A549 (cell line): ENCODE measurements at regions not wholly inside any gene's neighbourhood (a gene's known extent, or its start where the extent isn't known, plus 50 kb on each side); places are given as distances from the start of the nearest gene placed in this dataset.

Experiments
- ATAC-seq, 2 experiments: fragments of 200-7000 bp in 1 of 2; fragments of >200 bp in 1 of 2; cut with Nextera tagmentation in 1 of 2; cut with Tn5 transposase in 1 of 2; 3 replicates each; pipeline versions ENCODE4 v1.8.0 to v1.9.1; 2018 to 2020; ENCODE audit warnings: mild to moderate bottlenecking in 1 of 2, moderate library complexity in 1 of 2
- CTCF ChIA-PET: fragments of 300-600 bp; sonication (Branson Sonifier 250); formaldehyde crosslinking; extraction: SDS; loops from one replicate; lab custom pipeline; 2021; ENCODE audit warnings: antibody characterized with exemption, inconsistent platforms; lab: Yijun Ruan, JAX
- POLR2A ChIA-PET: fragments of 350-600 bp; formaldehyde crosslinking; extraction: SDS; loops from one replicate; lab custom pipeline; 2021; ENCODE audit warnings: antibody characterized with exemption, inconsistent platforms; lab: Yijun Ruan, JAX
- DNase-seq, 2 experiments: peaks; one replicate each; pipeline versions ENCODE4 v3.0.0 to v3.0.0-alpha.2; 2011 to 2016; ENCODE audit warnings: low read depth in 1 of 2, low spot score in 1 of 2
- FAIRE-seq: peaks from 2 replicates; lab custom pipeline; 2011; peaks lifted over from hg19 to GRCh38; lab: Jason Lieb, UNC
- H3K27ac ChIP-seq, 2 experiments: fragments of >200 bp; sonication (Bioruptor Twin); formaldehyde crosslinking; 3 replicates each; pipeline ENCODE4 v1.5.1; 2016 to 2017
- H3K4me1 ChIP-seq: fragments of >200 bp; sonication (Bioruptor Twin); formaldehyde crosslinking; 3 replicates; pipeline ENCODE4 v1.6.1; 2016
- H3K4me2 ChIP-seq: fragments of >200 bp; sonication (Bioruptor Twin); formaldehyde crosslinking; 3 replicates; pipeline ENCODE4 v1.6.1; 2016
- H3K4me3 ChIP-seq: fragments of >200 bp; sonication (Bioruptor Twin); formaldehyde crosslinking; 3 replicates; pipeline ENCODE4 v1.5.1; 2016
- H3K9me3 ChIP-seq: fragments of >200 bp; sonication (Bioruptor Twin); formaldehyde crosslinking; 3 replicates; pipeline ENCODE4 v1.6.1; 2016
- BHLHE40 ChIP-seq: IDR thresholded peaks from 2 replicates; pipeline ENCODE4 v1.6.1; 2012; ENCODE audit warnings: low read depth, low read length, inconsistent platforms
- CBX2 ChIP-seq: fragments of 200-600 bp; sonication (generic); IDR thresholded peaks from 2 replicates; pipeline ENCODE4 v1.6.1; 2016; ENCODE audit warnings: low read depth, mild to moderate bottlenecking, borderline replicate concordance
- CBX8 ChIP-seq: fragments of 200-600 bp; sonication (generic); IDR thresholded peaks from 2 replicates; pipeline ENCODE4 v1.6.1; 2016
- CHD4 ChIP-seq: fragments of 200-600 bp; sonication (generic); IDR thresholded peaks from 2 replicates; pipeline ENCODE4 v1.6.1; 2016; ENCODE audit warnings: antibody characterized with exemption, mild to moderate bottlenecking, borderline replicate concordance
- EHMT2 ChIP-seq: fragments of 200-600 bp; sonication (generic); IDR thresholded peaks from 2 replicates; pipeline ENCODE4 v1.6.1; 2016; ENCODE audit warnings: antibody characterized with exemption, low read depth, mild to moderate bottlenecking, moderate library complexity
- ELK1 ChIP-seq: fragments of 150-350 bp; IDR thresholded peaks from 2 replicates; pipeline ENCODE4 v1.6.1; 2014; ENCODE audit warnings: low read depth, mild to moderate bottlenecking, low read length
- EP300 ChIP-seq, 2 experiments: fragments of >200 bp; sonication (Bioruptor Twin); formaldehyde crosslinking; IDR thresholded peaks; 2 replicates in 1 of 2; 3 replicates in 1 of 2; pipeline ENCODE4 v1.6.1; 2016 to 2017
- ESRRA ChIP-seq: fragments of 150-350 bp; IDR thresholded peaks from 2 replicates; pipeline ENCODE4 v1.6.1; 2014; ENCODE audit warnings: mild to moderate bottlenecking, low read length, borderline replicate concordance
- FOSB ChIP-seq: fragments of 250-450 bp; sonication (Bioruptor Pico); IDR thresholded peaks from 2 replicates; pipeline ENCODE4 v1.5.0; 2020; ENCODE audit warnings: mild to moderate bottlenecking, moderate library complexity
- FOSL2 ChIP-seq, 2 experiments: fragments of 450-650 bp in 1 of 2; fragments of >200 bp in 1 of 2; sonication (Bioruptor Twin) in 1 of 2; formaldehyde crosslinking; IDR thresholded peaks; 2 replicates each; pipeline versions ENCODE4 v1.5.0 to v1.6.1; 2016 to 2020; ENCODE audit warnings: mild to moderate bottlenecking in 1 of 2, moderate library complexity in 1 of 2
- JUNB ChIP-seq: fragments of >200 bp; sonication (Bioruptor Twin); formaldehyde crosslinking; IDR thresholded peaks from 2 replicates; pipeline ENCODE4 v1.6.1; 2016
- KDM1A ChIP-seq: fragments of 200-600 bp; sonication (generic); IDR thresholded peaks from 2 replicates; pipeline ENCODE4 v1.6.1; 2016; ENCODE audit warnings: low read depth, mild to moderate bottlenecking
- KDM5A ChIP-seq: fragments of 200-600 bp; sonication (generic); IDR thresholded peaks from 2 replicates; pipeline ENCODE4 v1.6.1; 2016; ENCODE audit warnings: antibody characterized with exemption, mild to moderate bottlenecking
- MAZ ChIP-seq: fragments of 150-350 bp; IDR thresholded peaks from 2 replicates; pipeline ENCODE4 v1.6.1; 2014; ENCODE audit warnings: antibody characterized with exemption, low read depth, low read length, borderline replicate concordance
- MYC ChIP-seq: IDR thresholded peaks from 2 replicates; pipeline ENCODE4 v1.6.1; 2012; ENCODE audit warnings: mild to moderate bottlenecking, inconsistent platforms, low read length, improper control_type of control experiment, borderline replicate concordance
- PBX3 ChIP-seq: IDR thresholded peaks from 2 replicates; pipeline ENCODE4 v1.6.1; 2012
- PHF8 ChIP-seq: fragments of 200-600 bp; sonication (generic); IDR thresholded peaks from 2 replicates; pipeline ENCODE4 v1.6.1; 2016; ENCODE audit warnings: low read depth, mild to moderate bottlenecking, antibody characterized with exemption, moderate library complexity, borderline replicate concordance
- POLR2AphosphoS2 ChIP-seq: conservative IDR thresholded peaks from 2 replicates; pipeline ENCODE4 v1.6.1; 2012; ENCODE audit warnings: low read length, improper control_type of control experiment, inconsistent platforms
- RCOR1 ChIP-seq: fragments of 150-350 bp; IDR thresholded peaks from 2 replicates; pipeline ENCODE4 v1.6.1; 2014; ENCODE audit warnings: antibody characterized with exemption, low read length, low read depth
- RFX5 ChIP-seq: fragments of 450-650 bp; IDR thresholded peaks from 2 replicates; pipeline ENCODE4 v1.7.1; 2014; ENCODE audit warnings: antibody characterized with exemption, mild to moderate bottlenecking, moderate library complexity
- RNF2 ChIP-seq: fragments of 200-600 bp; sonication (generic); IDR thresholded peaks from 2 replicates; pipeline ENCODE4 v1.6.1; 2016; ENCODE audit warnings: low read depth, mild to moderate bottlenecking, antibody characterized with exemption, moderate library complexity, borderline replicate concordance
- SMC3 ChIP-seq: fragments of >200 bp; sonication (Bioruptor Twin); formaldehyde crosslinking; IDR thresholded peaks from 3 replicates; pipeline ENCODE4 v1.6.1; 2018; ENCODE audit warnings: inconsistent platforms
- SREBF2 ChIP-seq: fragments of 450-650 bp; IDR thresholded peaks from 2 replicates; pipeline ENCODE4 v1.6.1; 2014; ENCODE audit warnings: mild to moderate bottlenecking, moderate library complexity
- USF2 ChIP-seq: fragments of 450-650 bp; IDR thresholded peaks from 2 replicates; pipeline ENCODE4 v1.6.1; 2014; ENCODE audit warnings: antibody characterized with exemption
- ZSCAN20 ChIP-seq: fragments of 250-450 bp; sonication (Bioruptor Pico); IDR thresholded peaks from 2 replicates; pipeline ENCODE4 v1.8.0; 2022; ENCODE audit warnings: mild to moderate bottlenecking, moderate library complexity
- WGBS: methylation state at CpG from one replicate; pipeline ENCODE4 v1.1.6; 2017; ENCODE audit errors: missing lambda C conversion rate; 5-methylcytosine and 5-hydroxymethylcytosine counted together
- TF ChIP-seq, protein P1 (sequence below): fragments of 250-450 bp; sonication (Bioruptor Pico); IDR thresholded peaks from 2 replicates; pipeline ENCODE4 v1.5.0; 2020; ENCODE audit warnings: low read depth, mild to moderate bottlenecking, moderate library complexity
- TF ChIP-seq, protein P2 (sequence below): IDR thresholded peaks from 2 replicates; pipeline ENCODE4 v1.6.1; 2012; ENCODE audit warnings: low read depth, borderline replicate concordance
- TF ChIP-seq, protein P3 (sequence below): fragments of >200 bp; sonication (Bioruptor Twin); formaldehyde crosslinking; IDR thresholded peaks from 3 replicates; pipeline ENCODE4 v1.6.1; 2016
- TF ChIP-seq, protein P4 (sequence below): IDR thresholded peaks from 2 replicates; pipeline ENCODE4 v1.6.1; 2012
- TF ChIP-seq, protein P5 (sequence below): fragments of >200 bp; sonication (Bioruptor Twin); formaldehyde crosslinking; IDR thresholded peaks from 2 replicates; pipeline ENCODE4 v1.6.1; 2016

DNA sequence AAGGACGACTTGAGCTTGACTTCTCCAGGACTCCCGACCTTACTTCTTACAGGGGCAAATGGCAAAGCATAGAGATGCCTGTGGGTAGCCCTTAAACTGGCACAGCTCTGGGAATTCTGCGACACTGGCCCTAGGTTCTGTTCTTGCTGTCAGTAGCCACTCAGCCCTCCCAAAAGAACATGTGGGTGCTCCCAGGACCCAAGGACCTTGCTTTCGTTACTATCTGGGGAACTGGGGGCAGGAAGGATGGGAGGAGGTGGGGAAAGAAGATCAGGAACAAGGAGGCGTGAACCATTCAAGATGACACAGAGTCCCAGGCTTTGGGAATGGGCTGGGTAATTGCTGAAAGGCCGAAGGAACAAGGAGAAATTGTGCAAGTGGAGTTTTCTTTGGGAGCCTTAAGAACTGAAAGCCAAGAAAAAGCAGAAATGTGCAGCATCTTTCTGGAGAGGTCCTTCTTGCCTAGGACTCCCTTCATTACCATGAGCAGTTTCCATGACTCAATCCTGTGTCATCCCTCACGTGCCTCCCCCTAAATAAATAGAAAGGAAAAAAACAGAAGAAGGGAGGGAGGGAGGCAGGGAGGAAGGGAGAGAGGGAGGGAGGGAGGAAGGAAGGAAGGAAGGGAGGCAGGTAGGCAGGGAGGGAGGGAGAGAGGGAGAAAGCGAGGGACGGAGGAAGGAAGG lies 284.6 kb upstream of the FOXQ1 start:
- TF ChIP-seq JUNB = peak; percentile 53
- peak; percentile 39; the same call in 1 of the 2 replicates for TF ChIP-seq FOSL2 (IDR thresholded peaks at IDR 0.05)
- peak; percentile 59 for TF ChIP-seq FOSL2 (CRISPR knock-in tag; IDR thresholded peaks at IDR 0.05)
- no peak for TF ChIP-seq SREBF2
- TF ChIP-seq EP300 (IDR thresholded peaks at IDR 0.05) = no peak
- no peak for TF ChIP-seq MYC
- TF ChIP-seq, protein P1, sequence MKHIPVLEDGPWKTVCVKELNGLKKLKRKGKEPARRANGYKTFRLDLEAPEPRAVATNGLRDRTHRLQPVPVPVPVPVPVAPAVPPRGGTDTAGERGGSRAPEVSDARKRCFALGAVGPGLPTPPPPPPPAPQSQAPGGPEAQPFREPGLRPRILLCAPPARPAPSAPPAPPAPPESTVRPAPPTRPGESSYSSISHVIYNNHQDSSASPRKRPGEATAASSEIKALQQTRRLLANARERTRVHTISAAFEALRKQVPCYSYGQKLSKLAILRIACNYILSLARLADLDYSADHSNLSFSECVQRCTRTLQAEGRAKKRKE (CRISPR knock-in tag) = no peak
- TF ChIP-seq SMC3 = no peak
- TF ChIP-seq, protein P2, sequence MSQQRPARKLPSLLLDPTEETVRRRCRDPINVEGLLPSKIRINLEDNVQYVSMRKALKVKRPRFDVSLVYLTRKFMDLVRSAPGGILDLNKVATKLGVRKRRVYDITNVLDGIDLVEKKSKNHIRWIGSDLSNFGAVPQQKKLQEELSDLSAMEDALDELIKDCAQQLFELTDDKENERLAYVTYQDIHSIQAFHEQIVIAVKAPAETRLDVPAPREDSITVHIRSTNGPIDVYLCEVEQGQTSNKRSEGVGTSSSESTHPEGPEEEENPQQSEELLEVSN = no peak
- no peak for TF ChIP-seq CBX8
- TF ChIP-seq USF2 = peak; percentile 38; the same call in 1 of the 2 replicates
- no peak for TF ChIP-seq KDM1A
- no peak for TF ChIP-seq RFX5
- TF ChIP-seq, protein P3, sequence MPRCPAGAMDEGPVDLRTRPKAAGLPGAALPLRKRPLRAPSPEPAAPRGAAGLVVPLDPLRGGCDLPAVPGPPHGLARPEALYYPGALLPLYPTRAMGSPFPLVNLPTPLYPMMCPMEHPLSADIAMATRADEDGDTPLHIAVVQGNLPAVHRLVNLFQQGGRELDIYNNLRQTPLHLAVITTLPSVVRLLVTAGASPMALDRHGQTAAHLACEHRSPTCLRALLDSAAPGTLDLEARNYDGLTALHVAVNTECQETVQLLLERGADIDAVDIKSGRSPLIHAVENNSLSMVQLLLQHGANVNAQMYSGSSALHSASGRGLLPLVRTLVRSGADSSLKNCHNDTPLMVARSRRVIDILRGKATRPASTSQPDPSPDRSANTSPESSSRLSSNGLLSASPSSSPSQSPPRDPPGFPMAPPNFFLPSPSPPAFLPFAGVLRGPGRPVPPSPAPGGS = no peak
- TF ChIP-seq RNF2 = no peak
- no peak for TF ChIP-seq KDM5A
- no peak for TF ChIP-seq ESRRA
- peak; percentile 34 for TF ChIP-seq BHLHE40
- no peak for TF ChIP-seq PBX3
- no peak for TF ChIP-seq ZSCAN20 (CRISPR knock-in tag)
- Histone ChIP-seq H3K9me3 (no peaks in the 10 kb centered on the region), H3K4me1 (peaks cover 31% of the 10 kb centered on the region), H3K4me3 (no peak overlapping the region), H3K4me2 (peak overlapping the region; percentile 39), H3K27ac (peak overlapping the region; percentile 54 to 75; a peak in 5 of 6 replicates)
- DNase-seq = peak; percentile 12 to 18
- ChIA-PET CTCF (interaction anchor here (0.8 kb wide), 1 partner anchor 9 kb away, joined by 3 read pairs; no protein-coding TSS in a partner anchor), POLR2A (no interaction called here)
- no peak for FAIRE-seq
- WGBS = 15% methylated on average over 5 of the region's 9 CpGs
- ATAC-seq = peak in 1 of 2 experiments; percentile 68; a peak in 1 of 6 replicates

GRCh38 chr6:1025821-1026220 lies 286.1 kb upstream of the FOXQ1 start:
- H3K9me3 ChIP-seq = no peaks in the 10 kb centered on the region
- FAIRE-seq = no peak
- POLR2A ChIA-PET = no interaction called here
- no peak for DNase-seq
- WGBS = 78% methylated on average over 3 of the region's 3 CpGs
- no peak overlapping the region for H3K4me3 ChIP-seq
- ATAC-seq = no peak
- peaks cover 31% of the 10 kb centered on the region for H3K4me1 ChIP-seq
- no peak overlapping the region for H3K4me2 ChIP-seq
- CTCF ChIA-PET = interaction anchor here (0.7 kb wide), 1 partner anchor 113 kb away, joined by 3 read pairs; no protein-coding TSS in a partner anchor
- peak overlapping the region; percentile 11 to 75; a peak in 4 of 6 replicates for H3K27ac ChIP-seq
- TF ChIP-seq EHMT2 (no peak), BHLHE40 (no peak), CHD4 (no peak), FOSB (no peak), PHF8 (no peak), EP300 (IDR thresholded peaks at IDR 0.05) (no peak), CBX2 (no peak), MAZ (no peak), ELK1 (no peak), MYC (no peak), RCOR1 (no peak), POLR2AphosphoS2 (no peak)
- TF ChIP-seq, protein P4, sequence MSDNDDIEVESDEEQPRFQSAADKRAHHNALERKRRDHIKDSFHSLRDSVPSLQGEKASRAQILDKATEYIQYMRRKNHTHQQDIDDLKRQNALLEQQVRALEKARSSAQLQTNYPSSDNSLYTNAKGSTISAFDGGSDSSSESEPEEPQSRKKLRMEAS = no peak
- TF ChIP-seq, protein P2 = no peak
- TF ChIP-seq, protein P5, sequence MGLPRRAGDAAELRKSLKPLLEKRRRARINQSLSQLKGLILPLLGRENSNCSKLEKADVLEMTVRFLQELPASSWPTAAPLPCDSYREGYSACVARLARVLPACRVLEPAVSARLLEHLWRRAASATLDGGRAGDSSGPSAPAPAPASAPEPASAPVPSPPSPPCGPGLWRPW = no peak
